Stomach (tissue), 8 donors: ENCODE measurements at regions not wholly inside any gene's neighbourhood (a gene's known extent, or its start where the extent isn't known, plus 50 kb on each side); places are given as distances from the start of the nearest gene placed in this dataset.

Source experiments
- DNase-seq, 2 donors: peaks; one replicate each; pipeline versions ENCODE4 v3.0.0 to v3.0.0-alpha.2; 2013 to 2019
- H3K27ac ChIP-seq, 5 donors: fragments of 200-600 bp in 4 of 5; sonication (generic) in 4 of 5; one replicate each; pipeline ENCODE4 v1.5.1; 2013 to 2019; ENCODE audit warnings: mild to moderate bottlenecking in 1 of 5, moderate library complexity in 1 of 5
- H3K27me3 ChIP-seq, 3 donors: fragments of 200-600 bp; sonication (generic); one replicate each; pipeline ENCODE4 v1.5.1; 2017 to 2019; ENCODE audit warnings: mixed run types in 1 of 3
- H3K36me3 ChIP-seq, 4 donors: fragments of 200-600 bp; sonication (generic); 1 replicate in 3 of 4; 2 replicates in 1 of 4; pipeline ENCODE4 v1.5.1; 2016 to 2019
- H3K4me1 ChIP-seq, 4 donors: fragments of 200-600 bp; sonication (generic); one replicate each; pipeline ENCODE4 v1.5.1; 2016 to 2019
- H3K4me3 ChIP-seq, 4 donors: fragments of 200-600 bp; sonication (generic) in 3 of 4; one replicate each; pipeline ENCODE4 v1.5.1; 2016 to 2019; ENCODE audit warnings: mild to moderate bottlenecking in 1 of 4
- H3K9me3 ChIP-seq, 4 donors: fragments of 200-600 bp; sonication (generic); one replicate each; pipeline ENCODE4 v1.5.1; 2016 to 2019
- CTCF ChIP-seq, 7 experiments: fragments of 450-650 bp in 4 of 7; fragments of 200-600 bp in 3 of 7; sonication (generic) in 3 of 7; IDR thresholded peaks; one replicate each; pipeline ENCODE4 v1.5.1; 2016 to 2019; ENCODE audit warnings: antibody characterized with exemption in 7 of 7, control low read depth in 2 of 7, mild to moderate bottlenecking in 1 of 7
- EP300 ChIP-seq: sonication (generic); formaldehyde crosslinking; IDR thresholded peaks from one replicate; pipeline ENCODE4 v1.6.1; 2017; ENCODE audit warnings: antibody characterized with exemption
- POLR2A ChIP-seq, 4 donors: fragments of 450-650 bp; IDR thresholded peaks; one replicate each; pipeline ENCODE4 v1.6.1; 2016; ENCODE audit warnings: antibody characterized with exemption in 4 of 4, control low read depth in 2 of 4, mild to moderate bottlenecking in 1 of 4, moderate library complexity in 1 of 4
- POLR2AphosphoS5 ChIP-seq, 3 donors: sonication (generic); formaldehyde crosslinking; IDR thresholded peaks; one replicate each; pipeline ENCODE4 v1.6.1; 2016; ENCODE audit warnings: antibody characterized with exemption in 3 of 3
- WGBS, 5 donors: extraction: QIAGEN DNeasy Blood & Tissue Kit in 3 of 5; methylation state at CpG; one replicate each; pipeline versions ENCODE4 v1.1.5 to v1.1.7; 2013 to 2018; 5-methylcytosine and 5-hydroxymethylcytosine counted together
- intact Hi-C: fragments of 100-400 bp; cut with DNase I; formaldehyde crosslinking; loops from one replicate; pipeline ENCODE4 v1.15.1; 2023; ENCODE audit warnings: low total_unique reads
- donor health status: healthy with polysubstance abuse.
- donor health status: Bipolar disorder and iron deficiency.
- donor health status: healthy.

GRCh38 chr3:96410006-96410730 is 404.2 kb upstream of the EPHA6 start:
- intact Hi-C loops = no loop called here
- Histone ChIP-seq H3K4me1 (no peaks in the 10 kb centered on the region), H3K4me3 (no peak overlapping the region), H3K36me3 (no peaks in the 10 kb centered on the region), H3K27me3 (no peaks in the 10 kb centered on the region), H3K27ac (no peak overlapping the region), H3K9me3 (peaks cover 0 to 22% (median 7%) of the 10 kb centered on the region in 4 donors)
- TF ChIP-seq EP300 = no peak
- TF ChIP-seq POLR2A (IDR thresholded peaks at IDR 0.05) = no peak
- no peak for TF ChIP-seq CTCF (IDR thresholded peaks at IDR 0.05)
- TF ChIP-seq POLR2AphosphoS5 (IDR thresholded peaks at IDR 0.05) = no peak
- 30 to 70% (median 43%) methylated on average over 1 of the region's 1 CpG for WGBS, 5 donors
- no peak for DNase-seq

- intact Hi-C loops = no loop called here
- H3K9me3 ChIP-seq = peaks cover 0 to 11% (median 5%) of the 10 kb centered on the region in 4 donors
- no peak overlapping the region for H3K4me3 ChIP-seq
- no peak for TF ChIP-seq POLR2A (IDR thresholded peaks at IDR 0.05)
- no peak for TF ChIP-seq POLR2AphosphoS5 (IDR thresholded peaks at IDR 0.05)
- no peak for TF ChIP-seq CTCF (IDR thresholded peaks at IDR 0.05)
- no peak for TF ChIP-seq EP300
- no peak overlapping the region for H3K27ac ChIP-seq
- WGBS, 5 donors = 79 to 92% (median 91%) methylated on average over 5 of the region's 5 CpGs
- H3K27me3 ChIP-seq = no peaks in the 10 kb centered on the region
- H3K36me3 ChIP-seq = no peaks in the 10 kb centered on the region
- no peak for DNase-seq
- no peaks in the 10 kb centered on the region for H3K4me1 ChIP-seq
Observed at GRCh38 chr3:96416549-96417255, 397.7 kb upstream of the EPHA6 start.

GRCh38 chr3:96428097-96428496 is 386.3 kb upstream of the EPHA6 start:
- Histone ChIP-seq H3K9me3 (peaks cover 0 to 8% (median 0%) of the 10 kb centered on the region in 4 donors), H3K4me3 (no peak overlapping the region), H3K27me3 (no peaks in the 10 kb centered on the region), H3K27ac (no peak overlapping the region), H3K4me1 (no peaks in the 10 kb centered on the region), H3K36me3 (no peaks in the 10 kb centered on the region)
- DNase-seq = no peak
- intact Hi-C loops = no loop called here
- TF ChIP-seq POLR2A (IDR thresholded peaks at IDR 0.05) (no peak), POLR2AphosphoS5 (IDR thresholded peaks at IDR 0.05) (no peak), EP300 (no peak), CTCF (IDR thresholded peaks at IDR 0.05) (no peak)

GRCh38 chr3:96430079-96430478 is 384.3 kb upstream of the EPHA6 start:
- intact Hi-C loops = no loop called here
- 26 to 49% (median 40%) methylated on average over 2 of the region's 2 CpGs for WGBS, 5 donors
- Histone ChIP-seq H3K4me1 (no peaks in the 10 kb centered on the region), H3K27me3 (no peaks in the 10 kb centered on the region), H3K9me3 (peaks cover 0 to 7% (median 0%) of the 10 kb centered on the region in 4 donors), H3K27ac (no peak overlapping the region), H3K36me3 (no peaks in the 10 kb centered on the region), H3K4me3 (no peak overlapping the region)
- TF ChIP-seq CTCF (IDR thresholded peaks at IDR 0.05) (no peak), POLR2A (IDR thresholded peaks at IDR 0.05) (no peak), POLR2AphosphoS5 (IDR thresholded peaks at IDR 0.05) (no peak), EP300 (no peak)
- DNase-seq = no peak
